H54 (cell line): ENCODE measurements at regions not wholly inside any gene's neighbourhood (a gene's known extent, or its start where the extent isn't known, plus 50 kb on each side); places are given as distances from the start of the nearest gene placed in this dataset.
"Not testable (repeated sequence)": the region's sequence is repeated elsewhere in the genome, so short reads cannot be mapped to it uniquely, and the experiment has no call there.

Source experiments
- DNase-seq: peaks from one replicate; pipeline ENCODE4 v3.0.0; 2011; ENCODE audit warnings: low spot score, mixed read lengths; ENCODE audit not compliant: insufficient read length
- FAIRE-seq: peaks from 3 replicates; lab custom pipeline; 2011; peaks lifted over from hg19 to GRCh38; lab: Jason Lieb, UNC
- POLR2A ChIP-seq: IDR thresholded peaks from 2 replicates; pipeline ENCODE4 v1.6.1; 2011; ENCODE audit warnings: low read depth, mild to moderate bottlenecking, low read length

- DNase-seq (no peak), FAIRE-seq (no peak)
- no peak for TF ChIP-seq POLR2A
These were observed 838.3 kb downstream of the NLGN4X start for GRCh38 chrX:5390376-5390775.

- DNase-seq: no peak
- TF ChIP-seq POLR2A: no peak
- no peak for FAIRE-seq
These were observed 840.6 kb downstream of the NLGN4X start for GRCh38 chrX:5388087-5388486.

GRCh38 chrX:5380426-5380825 lies 848.2 kb downstream of the NLGN4X start:
- no peak for FAIRE-seq
- TF ChIP-seq POLR2A: no peak
- DNase-seq: no peak

GRCh38 chrX:5341902-5342301 lies 886.8 kb downstream of the NLGN4X start:
- FAIRE-seq (no peak), DNase-seq (no peak)
- no peak for TF ChIP-seq POLR2A

DNA sequence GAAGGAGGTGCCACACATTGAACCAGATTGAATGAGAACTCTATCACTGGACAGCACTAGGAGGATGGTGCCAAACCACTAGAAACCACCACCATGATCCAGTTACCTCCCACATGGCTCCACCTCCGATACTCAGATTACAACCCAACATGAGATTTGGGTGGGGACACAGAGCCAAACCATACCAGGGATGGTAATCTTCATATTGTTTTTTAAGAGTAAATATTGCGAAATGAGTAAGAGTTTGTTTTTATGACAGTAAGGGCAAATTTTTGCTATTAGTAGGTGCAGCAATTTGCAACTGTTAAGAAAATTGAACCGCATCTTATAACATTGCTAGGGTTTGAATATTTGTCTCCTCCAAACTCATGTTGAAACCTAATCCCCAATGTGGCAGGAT lies 891.5 kb downstream of the NLGN4X start:
- DNase-seq (no peak), FAIRE-seq (no peak)
- no peak for TF ChIP-seq POLR2A

DNA sequence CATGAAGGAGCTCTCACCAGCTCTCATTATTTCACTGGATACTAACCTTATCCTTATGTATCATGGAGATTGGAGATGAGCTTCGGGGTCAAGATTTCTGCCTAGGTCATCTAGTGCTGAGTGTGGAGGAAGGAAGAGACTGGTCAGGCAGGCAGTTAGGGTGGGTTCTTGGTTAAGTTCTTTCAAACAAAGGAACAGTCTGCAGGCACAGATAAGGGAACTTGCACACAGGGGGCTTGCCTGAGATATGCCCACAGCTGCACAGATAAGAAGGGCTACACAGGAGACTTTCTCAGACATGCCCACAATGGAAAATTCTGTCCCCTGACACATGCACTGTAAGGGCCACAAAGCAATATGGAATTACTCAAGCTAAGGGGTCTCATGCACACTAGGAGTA lies 904.1 kb downstream of the NLGN4X start:
- FAIRE-seq (no peak), DNase-seq (no peak)
- no peak for TF ChIP-seq POLR2A

- TF ChIP-seq POLR2A: no peak
- FAIRE-seq: no peak
These were observed 914.5 kb downstream of the NLGN4X start for GRCh38 chrX:5314148-5314547.

GRCh38 chrX:5307416-5307815 lies 921.3 kb downstream of the NLGN4X start:
- DNase-seq (no peak), FAIRE-seq (no peak)
- no peak for TF ChIP-seq POLR2A

More at GRCh38 chrX:5314148-5314547, 914.5 kb downstream of the NLGN4X start:
- no peak for DNase-seq

DNA sequence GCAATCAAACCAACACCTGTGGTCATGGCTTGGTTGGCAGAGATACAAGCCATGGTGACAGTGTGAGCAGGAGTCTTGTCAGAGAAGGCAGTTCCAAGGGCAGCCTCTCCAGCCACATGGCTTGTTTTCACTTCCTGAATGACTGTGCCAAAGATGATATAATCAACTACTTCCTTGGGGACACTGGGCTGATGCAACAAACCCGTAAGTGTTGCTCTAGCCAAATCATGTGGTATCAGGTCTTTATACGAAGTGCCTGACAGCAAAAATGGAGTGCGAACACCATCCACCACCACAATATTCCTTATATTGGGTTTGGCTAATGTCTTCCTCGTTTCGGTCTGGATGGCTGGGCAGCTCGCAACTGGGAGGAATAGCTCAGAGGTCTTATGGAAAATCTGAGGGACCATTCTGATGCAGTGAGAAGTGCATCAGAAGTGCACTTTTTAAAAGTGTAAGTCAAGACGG lies 922.0 kb downstream of the NLGN4X start:
- no peak for TF ChIP-seq POLR2A
- FAIRE-seq: no peak

DNA sequence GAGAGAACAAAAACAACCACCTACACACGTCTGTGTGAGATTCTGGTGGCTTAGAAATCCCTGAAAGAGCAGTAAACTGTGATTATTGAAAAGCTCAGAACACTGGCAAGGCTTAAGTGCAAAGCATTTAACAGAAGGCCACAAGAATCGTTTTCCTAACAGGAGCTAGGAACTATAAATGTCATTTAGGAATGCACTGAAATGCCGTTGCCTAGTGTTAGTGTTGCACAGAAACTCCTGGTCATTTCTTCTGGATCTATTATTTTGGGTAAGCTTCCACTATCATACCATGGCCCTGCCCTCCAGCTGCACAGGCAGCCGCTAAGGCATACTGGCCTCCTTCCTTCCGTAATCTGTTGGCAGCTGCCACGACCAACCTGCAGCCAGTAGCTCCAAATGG lies 923.2 kb downstream of the NLGN4X start:
- FAIRE-seq: no peak
- TF ChIP-seq POLR2A: no peak

More for the DNA sequence above, 922.0 kb downstream of the NLGN4X start:
- DNase-seq: no peak

DNA sequence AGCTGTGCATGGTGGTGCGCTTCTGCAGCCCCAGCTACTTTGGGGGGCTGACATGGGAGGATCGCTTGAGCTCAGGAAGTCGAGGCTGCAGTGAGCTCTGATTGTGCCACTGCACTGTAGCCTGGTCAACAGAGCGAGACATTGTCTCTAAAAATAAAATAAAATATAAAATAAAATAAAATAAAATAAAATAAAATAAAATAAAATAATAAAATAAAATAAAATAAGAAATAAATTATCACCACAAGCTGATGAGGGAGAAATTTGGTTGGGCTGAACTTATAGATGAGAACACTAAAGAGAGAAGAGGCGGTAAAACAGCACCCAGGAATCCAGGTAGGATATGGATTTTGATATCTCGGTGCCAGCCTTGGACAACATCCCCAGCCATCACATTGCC lies 933.7 kb downstream of the NLGN4X start:
- no peak for TF ChIP-seq POLR2A
- FAIRE-seq (no peak), DNase-seq (no peak)

More for the DNA sequence above, 923.2 kb downstream of the NLGN4X start:
- no peak for DNase-seq

DNA sequence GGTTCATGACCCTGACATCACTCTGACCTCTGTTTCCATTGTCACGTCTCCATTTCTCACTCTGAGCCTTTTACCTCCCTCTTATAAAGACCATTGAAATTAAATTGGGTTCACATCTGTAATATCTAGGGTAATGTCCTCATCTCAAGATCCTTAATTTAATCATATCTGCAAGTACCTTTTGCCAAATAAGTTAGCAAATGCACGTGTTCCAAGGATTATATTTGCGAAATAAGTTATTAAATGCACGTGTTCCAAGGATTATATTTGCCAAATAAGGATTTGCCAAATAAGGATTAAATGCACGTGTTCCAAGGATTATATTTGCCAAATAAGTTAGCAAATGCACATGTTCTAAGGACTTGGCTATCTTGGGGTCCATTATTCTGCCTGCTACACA lies 938.0 kb downstream of the NLGN4X start:
- FAIRE-seq: no peak
- DNase-seq: no peak
- no peak for TF ChIP-seq POLR2A

DNA sequence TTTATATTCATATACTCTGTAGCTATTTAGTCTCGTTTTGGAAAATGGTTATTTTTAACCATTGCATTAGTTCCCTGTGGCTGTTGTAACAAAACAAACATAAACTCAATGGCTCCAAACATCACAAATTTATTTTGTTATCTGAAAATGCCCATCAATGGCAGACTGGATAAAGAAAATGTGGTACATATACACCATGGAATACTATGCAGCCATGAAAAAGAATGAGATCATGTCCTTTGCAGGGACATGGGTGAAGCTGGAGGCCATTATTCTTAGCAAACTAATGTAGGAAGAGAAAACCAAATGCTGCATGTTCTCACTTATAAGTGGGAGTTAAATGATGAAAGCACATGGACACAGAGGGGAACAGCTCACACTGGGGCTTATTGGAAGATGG lies 938.7 kb downstream of the NLGN4X start:
- FAIRE-seq, DNase-seq: not testable (repeated sequence)

DNA sequence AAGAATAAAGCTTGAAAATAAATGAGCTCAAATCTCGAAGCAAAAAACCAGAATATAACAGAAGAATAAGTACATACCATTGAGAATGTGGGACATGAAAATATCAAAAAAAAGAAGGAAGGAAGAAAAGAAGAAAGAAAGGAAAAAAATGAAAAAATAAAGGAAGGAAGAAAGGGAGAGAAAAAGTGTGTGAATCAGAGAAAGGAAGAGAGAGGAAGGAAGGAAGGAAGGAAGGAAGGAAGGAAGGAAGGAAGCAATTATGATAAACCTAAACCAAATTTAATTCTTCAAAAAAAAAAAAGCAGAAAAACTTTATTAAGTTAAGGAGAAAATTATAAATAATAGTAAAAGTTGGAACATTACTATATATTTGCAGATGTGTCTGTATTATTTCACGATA lies 949.8 kb downstream of the NLGN4X start:
- FAIRE-seq: no peak
- DNase-seq: no peak

DNA sequence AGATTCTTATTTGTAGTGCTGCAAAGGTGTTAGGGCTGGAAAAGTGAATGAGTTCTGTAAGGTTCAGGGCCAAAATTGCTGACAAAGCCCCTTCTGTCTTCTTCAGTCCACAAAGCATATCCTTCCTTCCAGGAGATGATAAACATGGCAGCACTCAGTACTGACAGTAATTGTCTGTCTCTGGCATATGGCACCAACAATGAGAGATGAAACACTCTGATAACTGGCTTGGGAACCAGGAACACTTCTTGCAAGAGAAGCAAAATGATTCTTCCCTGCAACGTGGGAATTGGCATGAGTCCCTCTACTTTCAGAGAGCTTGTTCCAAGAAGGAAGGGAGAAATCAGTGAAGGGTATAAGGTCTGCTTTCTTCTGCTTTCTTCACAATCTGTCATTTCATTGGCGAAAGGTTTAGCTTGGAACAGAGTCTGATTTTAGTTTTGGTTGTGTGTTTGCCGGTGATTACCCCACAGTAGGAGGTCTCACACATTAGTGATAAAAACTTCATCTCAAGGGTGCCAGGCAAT lies 963.3 kb downstream of the NLGN4X start:
- TF ChIP-seq POLR2A: no peak
- DNase-seq: no peak
- FAIRE-seq: no peak

More for the DNA sequence above, 949.8 kb downstream of the NLGN4X start:
- TF ChIP-seq POLR2A: no peak
